Urothelium cell line (cell line): ENCODE measurements at regions not wholly inside any gene's neighbourhood (a gene's known extent, or its start where the extent isn't known, plus 50 kb on each side); places are given as distances from the start of the nearest gene placed in this dataset.
"Not testable (repeated sequence)": the region's sequence is repeated elsewhere in the genome, so short reads cannot be mapped to it uniquely, and the experiment has no call there.

Experiments
- DNase-seq: peaks from one replicate; pipeline ENCODE4 v3.0.0; 2011; ENCODE audit warnings: low spot score, mixed read lengths
- FAIRE-seq: peaks from 2 replicates; lab custom pipeline; 2011; peaks lifted over from hg19 to GRCh38; lab: Jason Lieb, UNC

DNA sequence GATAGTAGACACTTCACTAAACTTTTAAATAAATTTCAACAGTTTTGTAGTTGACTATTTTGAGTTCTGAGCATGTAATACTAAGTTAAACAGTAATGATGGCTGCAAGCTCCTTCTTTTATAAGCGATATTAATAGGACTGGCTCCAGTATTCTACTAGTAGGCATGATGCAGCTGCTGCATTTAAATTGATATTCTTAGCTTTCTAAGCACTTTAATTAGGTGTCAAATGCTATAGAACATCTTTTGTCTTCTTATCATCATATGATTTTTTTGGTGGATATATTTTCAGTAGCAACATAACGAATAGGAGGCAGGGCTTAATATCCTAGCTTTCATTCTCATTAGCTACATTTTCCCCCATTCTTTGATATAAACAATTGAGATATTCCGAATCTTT lies 141.1 kb downstream of the FBXO4 start:
- no peak for DNase-seq
- FAIRE-seq: no peak

DNA sequence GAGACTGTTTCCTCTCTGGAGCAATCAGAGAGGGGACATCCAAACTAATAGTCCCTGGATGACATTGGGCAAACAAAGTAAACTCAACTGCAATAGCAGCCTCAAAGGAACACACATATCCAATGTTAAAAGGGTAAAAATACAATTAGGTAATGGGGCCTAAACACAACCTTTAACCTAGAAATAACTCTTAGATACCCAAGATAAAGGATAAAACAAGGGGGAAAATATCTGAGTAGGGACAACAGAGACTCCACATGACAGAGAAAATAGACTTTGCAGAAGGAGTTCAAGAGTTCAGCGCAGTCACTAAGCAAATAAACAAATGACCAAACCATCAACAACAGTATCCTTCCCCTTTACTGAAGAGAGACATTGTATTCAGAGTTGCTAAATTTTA lies 149.3 kb downstream of the FBXO4 start:
- FAIRE-seq (no peak), DNase-seq (no peak)

DNA sequence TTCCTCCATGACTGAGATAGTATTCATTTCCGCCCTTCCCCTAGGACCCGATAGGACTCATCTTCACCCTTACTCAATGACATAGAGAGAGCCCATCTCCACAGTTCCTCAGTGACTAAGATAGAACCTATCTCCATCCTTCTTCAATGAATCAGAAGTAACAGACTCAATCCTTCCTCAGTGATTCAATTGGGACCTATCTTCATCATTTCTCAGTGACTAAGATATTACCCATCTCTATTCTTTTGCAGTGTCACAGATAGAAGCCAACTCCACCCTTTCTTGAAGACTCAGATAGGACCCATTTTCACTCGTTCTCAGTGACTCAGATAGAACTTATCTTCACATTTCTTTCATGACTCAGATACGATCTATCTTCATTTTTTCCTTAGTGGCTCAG lies 164.6 kb downstream of the FBXO4 start:
- FAIRE-seq: no peak
- DNase-seq: no peak

DNA sequence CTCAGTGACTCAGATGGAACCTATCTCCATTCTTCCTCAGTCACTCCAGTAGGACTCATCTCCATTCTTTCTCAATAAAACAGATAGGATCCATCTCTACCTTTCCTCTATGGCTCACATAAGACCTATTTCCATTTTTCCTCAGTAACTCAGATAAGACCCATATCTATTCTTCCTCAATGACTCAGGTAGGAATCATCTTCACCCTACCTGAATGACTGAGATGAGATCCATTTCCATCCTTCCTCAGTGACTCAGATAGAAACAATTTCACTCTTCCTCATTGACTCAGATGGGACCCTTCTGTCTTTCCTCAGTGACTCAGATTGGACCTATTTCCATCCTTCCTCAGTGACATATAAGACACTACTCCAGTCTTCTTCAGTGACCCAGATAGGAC lies 165.1 kb downstream of the FBXO4 start:
- DNase-seq (no peak), FAIRE-seq (no peak)

DNA sequence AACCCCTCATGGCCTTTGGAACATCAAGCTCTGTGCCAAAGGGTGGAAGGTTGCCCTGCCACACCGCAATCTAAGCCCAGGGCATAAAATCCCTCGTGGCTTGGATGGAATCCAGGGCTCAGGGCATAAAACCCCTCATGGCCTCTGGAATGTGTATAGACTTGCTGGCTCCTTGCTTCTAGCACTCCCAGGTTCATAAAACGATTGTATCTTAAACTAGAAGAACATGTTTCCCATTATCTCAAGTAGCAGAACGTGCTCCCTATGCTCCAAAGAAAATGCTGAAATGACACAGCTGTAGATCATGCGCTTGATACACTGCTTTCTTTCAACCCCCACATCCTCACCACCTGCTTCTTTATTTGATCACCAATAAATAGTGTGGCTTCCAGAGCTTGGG lies 174.8 kb downstream of the FBXO4 start:
- FAIRE-seq, DNase-seq: not testable (repeated sequence)

DNA sequence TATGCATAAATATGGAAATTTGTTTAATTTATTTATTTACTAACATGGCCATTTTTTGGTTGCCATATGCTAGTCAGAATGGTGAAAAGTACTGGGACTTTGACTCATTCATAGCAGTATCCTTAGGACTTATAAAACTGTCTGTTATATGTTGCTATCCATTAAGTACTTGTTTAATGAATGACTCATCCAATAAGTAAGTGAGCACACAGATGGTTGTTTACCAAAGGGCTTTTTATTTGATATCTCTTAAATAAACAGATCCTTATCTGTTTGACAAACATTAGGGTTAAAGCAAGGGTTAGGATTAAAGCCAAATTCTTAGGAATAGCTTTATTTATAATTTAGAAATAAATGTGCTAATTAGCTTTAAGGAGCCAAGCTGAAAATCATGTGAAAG lies 183.4 kb downstream of the FBXO4 start:
- FAIRE-seq (no peak), DNase-seq (no peak)

DNA sequence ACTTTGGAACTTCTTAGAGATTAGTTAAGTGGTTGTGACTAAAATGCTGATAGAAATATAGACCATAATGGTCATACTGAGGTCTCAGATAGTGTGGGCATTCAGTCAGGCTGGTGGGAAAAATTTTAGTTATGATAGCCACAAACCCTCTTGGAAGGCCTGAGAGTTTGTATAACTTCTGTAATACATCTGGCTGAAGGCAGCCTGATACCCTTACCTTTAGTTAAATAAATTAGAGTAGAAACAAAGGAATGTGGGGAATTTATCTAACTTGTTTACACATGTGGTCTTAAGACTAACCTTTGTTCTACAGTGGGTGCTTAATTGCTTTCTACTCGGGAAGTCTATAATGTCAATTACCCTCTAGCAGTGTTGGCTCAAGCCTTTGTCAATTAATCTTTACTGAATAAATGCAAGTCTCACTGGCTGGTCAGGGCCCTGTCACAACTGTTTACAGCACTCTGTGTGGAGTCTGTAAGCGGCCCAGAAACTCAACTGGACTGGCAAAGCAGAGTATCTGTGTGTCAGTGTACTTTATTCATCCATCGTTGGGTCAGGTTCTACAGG lies 184.0 kb downstream of the FBXO4 start:
- no peak for FAIRE-seq
- no peak for DNase-seq

DNA sequence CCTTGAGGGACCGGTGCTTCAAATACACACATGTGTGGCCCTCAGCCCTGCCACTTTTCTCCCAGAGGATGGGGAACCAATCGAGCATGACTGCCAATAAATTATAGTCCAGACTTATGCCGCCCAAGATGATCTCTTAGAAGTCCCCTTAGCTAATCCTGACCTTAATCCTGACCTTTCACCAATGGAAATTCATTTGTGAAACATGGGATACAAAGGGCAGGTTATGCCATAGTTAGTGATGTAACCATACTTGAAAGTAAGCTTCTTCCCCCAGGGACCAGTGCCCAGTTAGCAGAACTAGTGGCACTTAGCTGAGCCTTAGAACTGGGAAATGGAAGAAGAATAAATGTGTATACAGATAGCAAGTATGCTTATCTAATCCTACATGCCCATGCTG lies 190.6 kb downstream of the FBXO4 start:
- not testable (repeated sequence) for FAIRE-seq

DNA sequence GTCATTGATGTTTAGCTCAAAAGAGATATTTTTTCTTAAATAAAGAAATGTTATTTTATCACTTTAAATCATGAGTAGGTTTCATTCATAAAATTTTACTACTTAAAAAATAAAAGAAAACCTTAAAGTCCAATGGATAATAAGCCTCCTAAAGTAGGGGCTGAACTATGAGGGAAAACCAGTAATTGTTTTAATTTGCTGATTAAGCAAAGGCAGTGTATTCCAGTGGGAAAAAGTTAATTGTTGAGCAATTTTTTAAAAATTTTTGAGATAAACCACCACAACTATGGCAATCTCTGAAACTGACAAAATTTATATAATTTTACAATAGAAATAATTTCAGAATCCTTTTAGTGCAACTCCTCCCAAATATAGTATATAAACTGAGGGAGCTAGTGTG lies 195.0 kb downstream of the FBXO4 start:
- FAIRE-seq (no peak), DNase-seq (no peak)

More for the DNA sequence above, 190.6 kb downstream of the FBXO4 start:
- not testable (repeated sequence) for DNase-seq

DNA sequence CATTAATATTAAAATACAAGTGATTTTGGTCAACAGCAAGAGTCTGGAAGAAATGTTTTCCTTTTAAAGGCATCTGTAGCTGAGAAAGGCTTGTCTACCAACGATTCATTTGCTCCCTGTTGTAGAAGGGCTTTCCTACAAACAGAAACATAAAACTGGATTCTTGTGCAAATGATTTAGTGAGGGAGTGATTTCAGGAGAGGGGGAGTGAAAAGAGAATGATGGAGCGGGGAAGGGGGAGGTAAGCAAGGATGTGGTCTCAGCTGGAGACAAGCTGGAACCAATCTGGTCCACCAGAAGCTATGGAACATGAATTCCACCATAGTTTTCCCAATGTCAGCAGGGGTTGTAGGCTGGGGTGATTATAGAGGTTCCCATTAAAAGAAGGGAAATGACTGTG lies 196.3 kb downstream of the FBXO4 start:
- DNase-seq: no peak
- FAIRE-seq: no peak

DNA sequence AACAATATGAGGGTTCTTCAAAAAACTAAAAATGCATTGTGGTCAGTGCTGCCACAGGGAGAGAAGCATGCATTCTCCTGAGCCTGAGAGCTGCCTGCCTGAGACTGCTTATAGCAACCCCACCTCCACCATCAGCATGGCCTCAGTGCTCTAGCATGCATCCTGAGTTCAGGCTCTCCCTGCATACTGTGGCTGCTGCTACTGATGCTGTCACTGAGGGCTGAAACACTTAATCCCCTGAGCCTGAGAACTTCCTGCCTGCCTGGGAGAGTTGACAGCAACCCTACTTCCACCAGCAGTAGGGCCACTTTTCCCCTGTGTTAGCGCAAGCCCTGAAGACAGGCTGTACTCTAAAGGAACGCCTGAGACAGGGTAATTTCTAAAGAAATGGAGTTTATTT lies 206.0 kb downstream of the FBXO4 start:
- DNase-seq (no peak), FAIRE-seq (no peak)

DNA sequence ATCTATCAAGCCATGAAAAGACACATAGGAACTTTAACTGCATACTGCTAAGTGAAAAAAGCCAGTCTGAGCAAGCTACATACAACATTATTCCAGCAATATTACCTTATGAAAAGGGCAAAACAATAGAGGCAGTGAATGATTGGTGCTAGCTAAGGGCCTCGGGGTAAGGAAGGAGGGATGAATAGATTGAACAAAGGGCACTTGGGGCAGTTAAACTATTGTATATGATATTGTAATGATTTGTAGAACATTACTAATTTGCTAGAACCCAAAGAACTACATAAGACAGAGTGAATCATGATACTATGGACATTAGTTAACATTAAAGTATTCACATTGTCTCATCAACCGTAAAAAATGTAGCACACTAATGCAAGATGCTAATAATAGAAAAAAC lies 218.3 kb downstream of the FBXO4 start:
- no peak for FAIRE-seq
- no peak for DNase-seq

DNA sequence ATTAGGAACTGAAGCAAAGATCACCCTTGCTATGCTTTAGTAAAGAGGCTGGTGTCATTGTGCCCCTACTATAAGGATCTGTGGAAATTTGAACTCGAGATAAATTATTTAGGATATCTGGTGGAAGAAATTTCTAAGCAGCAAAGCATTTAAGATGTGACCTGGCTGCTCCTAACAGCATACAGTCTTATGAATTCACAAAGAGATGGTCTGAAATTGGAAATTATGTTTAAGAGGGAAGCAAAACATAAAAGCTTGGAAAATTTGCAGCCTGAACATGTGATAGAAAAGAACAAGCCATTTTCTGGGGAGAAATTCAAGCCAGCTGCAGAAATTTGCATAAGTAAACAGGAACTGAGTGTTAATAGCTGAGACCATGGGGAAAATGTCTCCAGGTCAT lies 223.7 kb downstream of the FBXO4 start:
- DNase-seq (no peak), FAIRE-seq (no peak)

DNA sequence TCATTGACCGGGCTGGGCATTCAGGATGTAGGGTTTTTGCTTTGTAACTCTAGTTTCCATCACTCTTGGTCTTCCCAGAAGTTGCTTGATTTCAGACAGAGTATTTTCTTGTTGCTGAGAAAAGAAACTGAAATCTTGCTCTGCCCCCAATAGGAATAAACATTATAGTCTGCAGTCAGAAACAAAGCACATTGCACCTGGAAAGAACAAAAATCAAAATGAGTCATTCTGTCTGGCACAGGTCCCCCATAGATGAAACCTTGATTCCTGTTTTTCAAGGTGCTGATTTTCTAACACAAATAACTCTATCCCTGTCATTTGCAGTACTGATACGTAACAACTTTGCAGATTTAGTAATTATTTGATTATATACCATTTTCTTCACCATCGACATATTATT lies 232.1 kb downstream of the FBXO4 start:
- FAIRE-seq: no peak
- no peak for DNase-seq

DNA sequence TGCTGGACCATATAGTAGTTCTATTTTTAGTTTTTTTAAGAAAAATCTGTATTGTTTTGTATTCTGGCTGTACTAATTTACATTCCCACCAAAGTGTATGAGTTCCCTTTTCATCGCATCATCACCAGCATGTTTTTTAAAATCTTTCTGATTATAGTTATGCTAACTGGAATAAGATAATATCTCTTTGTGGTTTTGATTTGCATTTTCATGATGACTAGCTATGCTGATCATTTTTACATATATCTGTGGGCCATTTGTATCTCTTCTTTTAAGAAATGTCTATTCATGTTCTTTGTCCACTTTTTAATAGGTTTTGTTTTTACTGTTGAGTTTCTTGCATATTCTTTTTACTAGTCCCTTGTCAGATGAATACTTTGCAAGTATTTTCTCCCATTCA lies 238.0 kb downstream of the FBXO4 start:
- DNase-seq (no peak), FAIRE-seq (no peak)

DNA sequence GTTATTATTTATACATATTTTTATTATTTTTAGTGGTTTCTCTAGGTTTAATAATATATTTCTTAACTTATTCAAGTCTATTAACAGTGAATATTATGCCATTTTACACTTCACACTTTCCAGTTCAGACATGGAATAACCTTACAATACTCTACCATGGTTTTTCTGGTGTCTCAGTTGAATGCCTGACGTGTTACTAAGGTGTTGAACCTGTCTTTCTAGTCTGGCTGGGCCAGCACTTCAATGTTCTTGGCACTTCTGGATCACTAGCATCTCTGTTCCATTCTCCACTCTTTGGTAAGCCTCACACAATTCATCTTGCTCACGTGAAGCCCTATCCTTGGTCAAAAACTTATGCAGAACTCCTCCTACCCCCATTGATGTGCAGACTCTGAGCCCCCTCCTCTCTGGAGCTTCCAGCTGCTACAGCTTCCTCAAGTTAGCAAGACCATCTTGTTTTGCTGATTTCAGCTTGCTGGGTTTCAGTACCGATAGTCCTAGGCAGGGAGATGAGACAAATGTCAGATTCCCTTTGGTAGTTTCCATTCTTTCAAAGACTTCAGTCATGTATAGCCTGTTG lies 243.1 kb downstream of the FBXO4 start:
- FAIRE-seq (no peak), DNase-seq (no peak)

DNA sequence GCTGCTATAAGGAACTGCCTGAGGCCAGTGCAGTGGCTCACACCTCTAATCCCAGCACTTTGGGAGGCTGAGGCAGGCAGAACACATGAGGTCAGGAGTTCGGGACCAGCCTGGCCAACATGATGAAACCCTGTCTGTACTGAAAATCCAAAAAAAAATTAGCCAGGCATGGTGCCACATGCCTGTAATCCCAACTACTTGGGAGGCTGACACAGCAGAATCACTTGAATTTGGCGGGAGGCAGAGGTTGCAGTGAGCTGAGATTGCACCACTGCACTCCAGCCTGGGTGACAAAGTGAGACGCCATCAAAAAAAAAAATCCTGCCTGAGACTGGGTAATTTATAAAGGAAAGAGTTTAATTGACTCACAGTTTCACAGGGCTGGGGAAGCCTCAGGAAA lies 247.1 kb upstream of the GHR start:
- DNase-seq, FAIRE-seq: not testable (repeated sequence)

DNA sequence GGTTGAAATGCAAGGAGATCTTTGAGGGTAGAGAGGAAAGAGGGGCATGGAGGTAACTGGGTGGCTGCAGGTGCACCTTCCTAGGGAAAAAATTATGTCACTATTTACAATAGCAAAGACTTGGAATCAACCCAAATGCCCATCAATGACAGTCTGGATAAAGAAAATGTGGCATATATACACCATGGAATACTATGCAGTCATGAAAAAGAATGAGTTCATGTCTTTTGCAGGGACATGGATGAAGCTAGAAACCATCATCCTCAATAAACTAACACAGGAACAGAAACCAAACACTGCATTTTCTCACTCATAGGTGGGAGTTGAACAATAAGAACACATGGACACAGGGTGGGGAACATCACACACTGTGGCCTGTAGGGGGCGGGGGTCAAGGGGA lies 243.4 kb upstream of the GHR start:
- FAIRE-seq: not testable (repeated sequence)

DNA sequence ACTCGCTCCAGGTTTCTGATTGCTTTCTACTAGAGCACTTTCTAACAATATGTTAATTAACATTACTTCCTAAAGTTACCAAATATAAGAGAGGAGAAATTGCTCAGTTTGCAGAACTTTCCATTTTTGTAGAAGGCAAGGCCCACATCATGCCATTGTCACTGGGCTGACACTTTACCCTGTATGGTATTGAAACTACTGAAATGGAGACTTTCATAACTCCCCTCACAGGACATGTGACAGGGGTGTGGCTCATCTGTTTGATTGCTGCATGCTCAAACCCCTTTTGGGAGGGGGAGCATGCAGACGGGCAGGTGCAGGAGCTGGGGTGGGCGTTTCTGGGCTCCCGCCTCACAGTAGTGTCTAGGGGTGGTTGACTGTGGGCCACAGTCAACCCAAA lies 206.3 kb upstream of the GHR start:
- FAIRE-seq (no peak), DNase-seq (no peak)

More for the DNA sequence above, 243.4 kb upstream of the GHR start:
- DNase-seq: not testable (repeated sequence)

DNA sequence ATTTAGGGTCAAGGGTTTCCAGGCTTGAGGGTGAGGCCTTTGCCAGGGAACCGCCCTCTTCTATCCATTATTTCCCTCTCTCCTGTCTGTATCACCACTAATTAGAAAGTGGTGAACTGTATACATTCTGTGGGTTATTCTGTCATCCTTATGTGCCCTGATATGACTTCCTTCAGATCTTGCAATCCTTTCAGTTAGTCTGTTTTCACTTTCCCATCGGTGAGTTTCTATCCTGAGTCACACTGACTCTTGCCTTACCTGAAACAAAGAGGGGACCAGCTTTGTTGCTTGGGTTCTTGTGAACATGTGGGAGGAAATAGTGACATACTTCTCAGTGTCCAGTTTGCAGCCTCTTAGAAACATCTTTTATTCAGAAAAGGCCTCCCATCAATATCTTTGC lies 205.4 kb upstream of the GHR start:
- DNase-seq (no peak), FAIRE-seq (no peak)

DNA sequence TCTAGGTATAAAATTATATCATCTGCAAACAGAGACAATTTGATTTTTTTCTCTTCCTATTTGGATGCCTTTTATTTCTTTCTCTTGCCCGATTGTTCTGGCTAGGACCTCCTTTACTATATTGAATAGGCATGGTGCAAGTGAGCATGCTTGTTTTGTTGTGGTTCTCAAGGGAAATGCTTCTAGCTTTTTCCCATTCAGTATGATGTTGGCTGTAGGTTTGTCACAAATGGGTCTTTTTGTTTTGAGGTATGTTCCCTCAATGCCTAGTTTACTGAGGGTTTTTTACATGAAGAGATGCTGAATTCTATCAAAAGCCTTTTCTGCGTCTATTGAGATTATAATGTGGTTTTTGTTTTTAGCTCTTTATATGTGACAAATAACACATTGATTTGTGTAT lies 198.2 kb upstream of the GHR start:
- FAIRE-seq (no peak), DNase-seq (no peak)

DNA sequence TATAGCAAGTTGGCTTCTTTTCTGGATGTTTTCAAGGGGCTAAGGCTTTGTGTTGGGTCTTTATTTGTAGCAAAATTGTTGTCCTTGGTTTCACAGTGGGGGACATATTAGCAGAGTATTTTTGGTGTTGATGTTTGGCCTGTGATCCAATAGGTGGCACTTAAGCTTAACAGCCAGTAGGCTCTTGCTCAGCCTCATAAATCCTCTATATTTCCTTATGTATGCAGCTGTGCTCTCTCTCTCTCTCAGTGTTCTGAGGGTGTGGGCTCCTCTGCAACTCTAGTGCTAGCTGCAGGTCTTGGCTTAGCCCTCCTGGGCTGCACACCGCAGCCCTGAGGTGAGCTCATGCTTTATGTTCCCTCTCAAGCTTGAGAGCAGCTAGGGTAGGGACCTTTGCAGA lies 195.0 kb upstream of the GHR start:
- FAIRE-seq (no peak), DNase-seq (no peak)

DNA sequence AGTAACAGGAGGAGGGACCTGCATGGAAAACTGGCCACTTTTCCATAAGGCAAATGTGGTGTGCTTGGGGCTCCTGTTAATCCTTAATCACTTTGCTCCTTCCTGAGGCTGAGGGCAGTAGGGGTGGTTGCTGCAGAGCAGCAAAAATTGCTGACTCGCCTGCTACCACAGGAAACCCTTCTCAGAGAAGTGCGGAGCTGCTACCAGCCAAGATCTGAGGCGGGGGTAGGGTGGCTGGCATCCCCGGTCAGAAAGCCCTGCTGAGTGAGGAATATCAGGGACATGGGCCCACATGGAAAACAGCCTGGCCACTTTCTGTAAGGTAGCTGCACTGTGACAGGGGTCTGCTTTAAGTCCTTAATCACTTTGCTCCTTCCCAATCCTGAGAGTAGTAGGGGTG lies 192.4 kb upstream of the GHR start:
- DNase-seq (no peak), FAIRE-seq (no peak)
